GM12874 (cell line): ENCODE measurements at regions not wholly inside any gene's neighbourhood (a gene's known extent, or its start where the extent isn't known, plus 50 kb on each side); places are given as distances from the start of the nearest gene placed in this dataset.

Experiments
- CTCF ChIP-seq: IDR thresholded peaks from 2 replicates; pipeline ENCODE4 v1.5.1; 2011; ENCODE audit warnings: low read depth, mild to moderate bottlenecking, control low read depth, low read length, moderate library complexity; ENCODE audit not compliant: insufficient read depth

- TF ChIP-seq CTCF = no peak
Measured at GRCh38 chr11:39725081-39725480, 1734.4 kb downstream of the LRRC4C start.

- 0 out of 2 replicates have a peak, but pooled peaks have one; percentile 10 for TF ChIP-seq CTCF
Measured at GRCh38 chr11:39724404-39724803, 1735.0 kb downstream of the LRRC4C start.

- no peak for TF ChIP-seq CTCF
Measured at GRCh38 chr11:39712581-39712980, 1746.9 kb downstream of the LRRC4C start.

GRCh38 chr11:39690856-39691255, 1768.6 kb downstream of the LRRC4C start:
- no peak for TF ChIP-seq CTCF

GRCh38 chr11:39683951-39684554, 1775.4 kb downstream of the LRRC4C start:
- TF ChIP-seq CTCF = no peak

- TF ChIP-seq CTCF = no peak
Measured at GRCh38 chr11:39683288-39683950, 1776.0 kb downstream of the LRRC4C start.

GRCh38 chr11:39681428-39681827, 1778.0 kb downstream of the LRRC4C start:
- no peak for TF ChIP-seq CTCF
